GM23338 (cell line): ENCODE measurements at regions not wholly inside any gene's neighbourhood (a gene's known extent, or its start where the extent isn't known, plus 50 kb on each side); places are given as distances from the start of the nearest gene placed in this dataset.
A peak's percentile ranks its signal among the peaks of the same experiment; 100 is the strongest.

Experiments
- ATAC-seq: fragments of 200-7000 bp; cut with Tn5 transposase; 3 replicates; pipeline ENCODE4 v1.9.1; 2020
- DNase-seq: peaks from one replicate; pipeline ENCODE4 v3.0.0-alpha.2; 2015; ENCODE audit warnings: low spot score
- H2AFZ ChIP-seq: fragments of 200-600 bp; sonication (generic); 2 replicates; pipeline ENCODE4 v1.8.0; 2016; ENCODE audit warnings: antibody characterized with exemption, mild to moderate bottlenecking, moderate library complexity
- H3F3A ChIP-seq: fragments of 200-600 bp; sonication (generic); replicated peaks from 2 replicates; pipeline ENCODE4 v1.8.0; 2017; ENCODE audit warnings: antibody characterized with exemption, mixed run types, low read depth
- H3K27ac ChIP-seq: fragments of 200-600 bp; sonication (generic); 2 replicates; pipeline ENCODE4 v1.6.1; 2016; ENCODE audit warnings: low read depth
- H3K27me3 ChIP-seq: fragments of 200-600 bp; sonication (generic); 2 replicates; pipeline ENCODE4 v1.8.0; 2016; ENCODE audit warnings: mild to moderate bottlenecking, mixed run types, moderate library complexity; ENCODE audit not compliant: insufficient read depth
- H3K36me3 ChIP-seq: fragments of 200-600 bp; sonication (generic); 2 replicates; pipeline ENCODE4 v1.8.0; 2016; ENCODE audit warnings: mild to moderate bottlenecking; ENCODE audit not compliant: insufficient read depth
- H3K4me1 ChIP-seq: fragments of 200-600 bp; sonication (generic); 2 replicates; pipeline ENCODE4 v1.8.0; 2016; ENCODE audit warnings: mild to moderate bottlenecking, moderate library complexity; ENCODE audit not compliant: insufficient read depth
- H3K4me2 ChIP-seq: fragments of 200-600 bp; sonication (generic); 2 replicates; pipeline ENCODE4 v1.7.1; 2017; ENCODE audit warnings: mixed run types
- H3K4me3 ChIP-seq: fragments of 200-600 bp; sonication (generic); 2 replicates; pipeline ENCODE4 v1.6.1; 2016; ENCODE audit warnings: mixed run types
- H3K79me2 ChIP-seq: fragments of 200-600 bp; sonication (generic); replicated peaks from 2 replicates; pipeline ENCODE4 v1.8.0; 2017; ENCODE audit warnings: mild to moderate bottlenecking; ENCODE audit not compliant: insufficient read depth
- H3K9me2 ChIP-seq: fragments of 200-600 bp; sonication (generic); 2 replicates; pipeline ENCODE4 v1.8.0; 2017; ENCODE audit not compliant: insufficient read depth
- H4K20me1 ChIP-seq: fragments of 200-600 bp; sonication (generic); replicated peaks from 2 replicates; pipeline ENCODE4 v1.8.0; 2017; ENCODE audit warnings: mild to moderate bottlenecking; ENCODE audit not compliant: insufficient read depth
- H3K27ac Mint-ChIP-seq: 2 replicates; pipeline ENCODE4 v1.8.0; 2020; ENCODE audit warnings: inconsistent platforms, mild to moderate bottlenecking, moderate library complexity, mixed read lengths
- H3K27me3 Mint-ChIP-seq: 3 replicates; pipeline ENCODE4 v1.8.0; 2022; ENCODE audit warnings: low read depth, mild to moderate bottlenecking, moderate library complexity, mixed read lengths, inconsistent platforms; ENCODE audit not compliant: insufficient read depth, poor library complexity
- H3K36me3 Mint-ChIP-seq: 3 replicates; pipeline ENCODE4 v1.8.0; 2021; ENCODE audit warnings: low read depth, mild to moderate bottlenecking, inconsistent platforms, moderate library complexity, mixed read lengths
- H3K4me1 Mint-ChIP-seq: 3 replicates; pipeline ENCODE4 v1.8.0; 2020; ENCODE audit warnings: mild to moderate bottlenecking, inconsistent platforms, mixed read lengths
- H3K4me3 Mint-ChIP-seq: 3 replicates; pipeline ENCODE4 v1.8.0; 2021; ENCODE audit warnings: moderate library complexity, mild to moderate bottlenecking, inconsistent platforms, mixed read lengths
- H3K9me3 Mint-ChIP-seq: 3 replicates; pipeline ENCODE4 v1.8.0; 2020; ENCODE audit warnings: moderate library complexity, mild to moderate bottlenecking, inconsistent platforms, mixed read lengths
- CREB1 ChIP-seq: fragments of 250-450 bp; sonication (Bioruptor Pico); IDR thresholded peaks from 2 replicates; pipeline ENCODE4 v1.5.0; 2020; ENCODE audit warnings: low read depth, mild to moderate bottlenecking, moderate library complexity
- CTCF ChIP-seq, 2 experiments: fragments of 200-600 bp in 1 of 2; sonication (generic) in 1 of 2; conservative IDR thresholded peaks; 2 replicates each; pipeline versions ENCODE4 v1.5.1 to v1.6.1; 2016 to 2017; ENCODE audit warnings: antibody characterized with exemption in 2 of 2, low read depth in 2 of 2, mild to moderate bottlenecking in 2 of 2, moderate library complexity in 1 of 2
- ETS1 ChIP-seq: IDR thresholded peaks from 2 replicates; pipeline ENCODE4 v1.6.1; 2016; ENCODE audit warnings: antibody characterized with exemption
- EZH2 ChIP-seq: fragments of 200-600 bp; sonication (generic); IDR thresholded peaks from one replicate; pipeline ENCODE4 v1.8.0; 2017; ENCODE audit warnings: antibody characterized with exemption, mild to moderate bottlenecking, low read depth; ENCODE audit not compliant: unreplicated experiment
- EZH2phosphoT487 ChIP-seq: fragments of 200-600 bp; sonication (generic); IDR thresholded peaks from one replicate; pipeline ENCODE4 v1.8.1; 2018; ENCODE audit warnings: antibody characterized with exemption; ENCODE audit not compliant: unreplicated experiment
- JUNB ChIP-seq: IDR thresholded peaks from one replicate; pipeline ENCODE4 v1.6.1; 2016; ENCODE audit warnings: antibody characterized with exemption; ENCODE audit not compliant: unreplicated experiment
- NANOG ChIP-seq: IDR thresholded peaks from 2 replicates; pipeline ENCODE4 v1.6.1; 2016; ENCODE audit warnings: antibody characterized with exemption, borderline replicate concordance
- POLR2AphosphoS5 ChIP-seq: IDR thresholded peaks from 2 replicates; pipeline ENCODE4 v1.6.1; 2016; ENCODE audit warnings: antibody characterized with exemption, low read depth
- STAT1 ChIP-seq: IDR thresholded peaks from one replicate; pipeline ENCODE4 v1.6.1; 2016; ENCODE audit warnings: antibody characterized with exemption; ENCODE audit not compliant: unreplicated experiment
- ZNF331 ChIP-seq: fragments of 250-450 bp; sonication (Bioruptor Pico); IDR thresholded peaks from 2 replicates; pipeline ENCODE4 v1.5.0; 2020; ENCODE audit warnings: low read depth, mild to moderate bottlenecking, moderate library complexity
- ZNF462 ChIP-seq: fragments of 250-450 bp; sonication (Bioruptor Pico); IDR thresholded peaks from 2 replicates; pipeline ENCODE4 v1.5.0; 2020; ENCODE audit warnings: mild to moderate bottlenecking, moderate library complexity

- TF ChIP-seq NANOG, result no peak
- no peak for TF ChIP-seq CREB1 (CRISPR knock-in tag)
- TF ChIP-seq ETS1, result no peak
- TF ChIP-seq EZH2, result no peak
These were observed 845.5 kb downstream of the TLE4 start (continued) for GRCh38 chr9:80417211-80417773.

- ATAC-seq (peak; percentile 99), DNase-seq (peak; percentile 84)
- Mint-ChIP-seq H3K27ac (peak overlapping the region; percentile 85), H3K27me3 (no peaks in the 10 kb centered on the region), H3K9me3 (peaks cover 39% of the 10 kb centered on the region), H3K4me1 (peaks cover 49% of the 10 kb centered on the region), H3K4me3 (peak overlapping the region; percentile 52), H3K36me3 (peaks cover 46% of the 10 kb centered on the region)
- Histone ChIP-seq H3K4me2 (peak overlapping the region; percentile 60), H3F3A (no peaks in the 10 kb centered on the region), H3K27me3 (no peaks in the 10 kb centered on the region), H3K79me2 (no peaks in the 10 kb centered on the region), H3K4me3 (peak overlapping the region; percentile 33), H3K36me3 (no peaks in the 10 kb centered on the region), H3K27ac (peak overlapping the region; percentile 88), H3K4me1 (peaks cover 54% of the 10 kb centered on the region), H2AFZ (no peak overlapping the region), H3K9me2 (peaks cover 7% of the 10 kb centered on the region; the same call in 1 of the 2 replicates), H4K20me1 (no peaks in the 10 kb centered on the region)
- TF ChIP-seq POLR2AphosphoS5 (no peak), CTCF (conservative IDR thresholded peaks at IDR 0.05; ENCODE audit: low read depth in 2 of 2) (0 out of 4 replicates have a peak, but pooled peaks of 1 of the 2 experiments have one; percentile 14), EZH2phosphoT487 (no peak), ETS1 (no peak), NANOG (0 out of 2 replicates have a peak, but pooled peaks have one; percentile 72), STAT1 (no peak), ZNF331 (no peak), ZNF462 (CRISPR knock-in tag) (peak; percentile 97), JUNB (no peak)
These were observed 838.3 kb downstream of the TLE4 start for GRCh38 chr9:80410106-80410505.
